H1 (cell line): ENCODE measurements at regions not wholly inside any gene's neighbourhood (a gene's known extent, or its start where the extent isn't known, plus 50 kb on each side); places are given as distances from the start of the nearest gene placed in this dataset.

Experiments
- BRCA1 ChIP-seq: IDR thresholded peaks from 2 replicates; pipeline ENCODE4 v1.6.1; 2012; ENCODE audit warnings: low read depth, low read length, improper control_type of control experiment
- CBX5 ChIP-seq: fragments of 300-800, 300-1000 bp; sonication (generic); IDR thresholded peaks from 2 replicates; pipeline ENCODE4 v1.7.1; 2016; ENCODE audit warnings: antibody characterized with exemption, low read length, low read depth
- CTCF ChIP-seq, 3 experiments: IDR thresholded peaks; 1 replicate in 2 of 3; 2 replicates in 1 of 3; pipeline versions ENCODE4 v1.5.1 to v1.6.1; 2011; ENCODE audit warnings: low read length in 3 of 3, mild to moderate bottlenecking in 3 of 3, inconsistent platforms in 2 of 3, low read depth in 1 of 3, moderate library complexity in 1 of 3; ENCODE audit not compliant: insufficient read depth in 1 of 3; ENCODE audit errors: control extremely low read depth in 1 of 3
- EP300 ChIP-seq, 2 experiments: IDR thresholded peaks; 1 replicate in 1 of 2; 2 replicates in 1 of 2; pipeline ENCODE4 v1.6.1; 2011 to 2012; ENCODE audit warnings: low read depth in 2 of 2, low read length in 2 of 2, mild to moderate bottlenecking in 2 of 2, borderline replicate concordance in 1 of 2, inconsistent platforms in 1 of 2, moderate library complexity in 1 of 2
- EZH2 ChIP-seq: fragments of 200-600 bp; sonication (generic); IDR thresholded peaks from 2 replicates; pipeline ENCODE4 v1.7.1; 2012; ENCODE audit warnings: low read depth, mild to moderate bottlenecking, moderate library complexity, low read length, inconsistent platforms; ENCODE audit not compliant: severe bottlenecking
- MAFK ChIP-seq: IDR thresholded peaks from 2 replicates; pipeline ENCODE4 v1.6.1; 2012; ENCODE audit warnings: low read depth, mild to moderate bottlenecking, improper control_type of control experiment, low read length
- POLR2A ChIP-seq, 2 experiments: IDR thresholded peaks; 1 replicate in 1 of 2; 2 replicates in 1 of 2; pipeline ENCODE4 v1.6.1; 2011; ENCODE audit warnings: low read depth in 2 of 2, low read length in 2 of 2, mild to moderate bottlenecking in 2 of 2; ENCODE audit errors: control extremely low read depth in 1 of 2
- POLR2AphosphoS5 ChIP-seq: IDR thresholded peaks from 2 replicates; pipeline ENCODE4 v1.6.1; 2011; ENCODE audit warnings: low read depth, low read length
- RAD21 ChIP-seq, 2 experiments: IDR thresholded peaks in 1 of 2; conservative IDR thresholded peaks in 1 of 2; 2 replicates each; pipeline ENCODE4 v1.6.1; 2011; ENCODE audit warnings: low read depth in 2 of 2, low read length in 2 of 2, improper control_type of control experiment in 1 of 2, inconsistent platforms in 1 of 2, mild to moderate bottlenecking in 1 of 2, moderate library complexity in 1 of 2
- RFX5 ChIP-seq: IDR thresholded peaks from 2 replicates; pipeline ENCODE4 v1.6.1; 2011; ENCODE audit warnings: low read depth, low read length, improper control_type of control experiment, borderline replicate concordance
- SIN3A ChIP-seq, 2 experiments: IDR thresholded peaks in 1 of 2; conservative IDR thresholded peaks in 1 of 2; 2 replicates each; pipeline ENCODE4 v1.6.1; 2011 to 2012; ENCODE audit warnings: low read length in 2 of 2, improper control_type of control experiment in 1 of 2, low read depth in 1 of 2, mild to moderate bottlenecking in 1 of 2
- TAF1 ChIP-seq: IDR thresholded peaks from 2 replicates; pipeline ENCODE4 v1.6.1; 2011; ENCODE audit warnings: mild to moderate bottlenecking, low read depth, low read length
- TCF12 ChIP-seq: IDR thresholded peaks from 2 replicates; pipeline ENCODE4 v1.6.1; 2011; ENCODE audit warnings: low read depth, mild to moderate bottlenecking, low read length
- YY1 ChIP-seq: IDR thresholded peaks from 2 replicates; pipeline ENCODE4 v1.6.1; 2011; ENCODE audit warnings: low read depth, mild to moderate bottlenecking, low read length

GRCh38 chr12:71237128-71237527 lies 79.3 kb upstream of the TSPAN8 start:
- no peak for TF ChIP-seq CTCF (IDR thresholded peaks at IDR 0.05; ENCODE audit: control extremely low read depth in 1 of 3, insufficient read depth in 1 of 3, low read depth in 1 of 3, low read length in 3 of 3)
- TF ChIP-seq MAFK: no peak
- TF ChIP-seq YY1: no peak
- TF ChIP-seq EZH2: no peak
- TF ChIP-seq TCF12: no peak
- TF ChIP-seq RFX5: no peak
- TF ChIP-seq POLR2A (IDR thresholded peaks at IDR 0.05; ENCODE audit: control extremely low read depth in 1 of 2, low read depth in 2 of 2, low read length in 2 of 2): no peak
- TF ChIP-seq CBX5: no peak
- TF ChIP-seq BRCA1: no peak
- no peak for TF ChIP-seq POLR2AphosphoS5
- no peak for TF ChIP-seq EP300 (IDR thresholded peaks at IDR 0.05; ENCODE audit: borderline replicate concordance in 1 of 2, low read depth in 2 of 2, low read length in 2 of 2)
- no peak for TF ChIP-seq RAD21 (IDR thresholded peaks at IDR 0.05 in 1 of 2, conservative IDR thresholded peaks at IDR 0.05 in 1 of 2; ENCODE audit: low read depth in 2 of 2, low read length in 2 of 2)
- no peak for TF ChIP-seq SIN3A (conservative IDR thresholded peaks at IDR 0.05 in 1 of 2, IDR thresholded peaks at IDR 0.05 in 1 of 2; ENCODE audit: low read depth in 1 of 2, low read length in 2 of 2)
- no peak for TF ChIP-seq TAF1
